Liver (tissue), 8 donors: ENCODE measurements at regions not wholly inside any gene's neighbourhood (a gene's known extent, or its start where the extent isn't known, plus 50 kb on each side); places are given as distances from the start of the nearest gene placed in this dataset.

Experiments
- DNase-seq: peaks from one replicate; pipeline ENCODE4 v3.0.0-alpha.2; 2017; ENCODE audit warnings: low spot score
- H3K27ac ChIP-seq, 2 donors: one replicate each; pipeline ENCODE4 v1.7.0; 2013; ENCODE audit warnings: inconsistent platforms in 2 of 2, low read length in 2 of 2, control low read depth in 1 of 2, low read depth in 1 of 2, mild to moderate bottlenecking in 1 of 2
- H3K27me3 ChIP-seq, 4 donors: one replicate each; pipeline versions ENCODE4 v1.6.1 to v1.7.0; 2013; ENCODE audit warnings: low read length in 3 of 4, inconsistent platforms in 1 of 4, mild to moderate bottlenecking in 1 of 4, moderate library complexity in 1 of 4; ENCODE audit not compliant: control insufficient read depth in 4 of 4, insufficient read depth in 4 of 4
- H3K36me3 ChIP-seq, 4 donors: one replicate each; pipeline versions ENCODE4 v1.6.1 to v1.7.0; 2013; ENCODE audit warnings: low read length in 3 of 4, mild to moderate bottlenecking in 3 of 4, low read depth in 1 of 4, moderate library complexity in 1 of 4; ENCODE audit not compliant: control insufficient read depth in 4 of 4, insufficient read depth in 3 of 4
- H3K4me1 ChIP-seq, 4 donors: one replicate each; pipeline versions ENCODE4 v1.6.1 to v1.7.0; 2013; ENCODE audit warnings: low read length in 3 of 4, mild to moderate bottlenecking in 3 of 4, moderate library complexity in 1 of 4; ENCODE audit not compliant: control insufficient read depth in 4 of 4, insufficient read depth in 4 of 4
- H3K4me3 ChIP-seq, 3 donors: one replicate each; pipeline versions ENCODE4 v1.6.1 to v1.7.0; 2013; ENCODE audit warnings: low read length in 3 of 3, control low read depth in 1 of 3, low read depth in 1 of 3, mild to moderate bottlenecking in 1 of 3
- H3K9ac ChIP-seq, 2 donors: one replicate each; pipeline ENCODE4 v1.7.0; 2013; ENCODE audit warnings: low read length in 2 of 2, mild to moderate bottlenecking in 2 of 2, moderate library complexity in 2 of 2, control low read depth in 1 of 2, low read depth in 1 of 2
- H3K9me3 ChIP-seq, 4 donors: one replicate each; pipeline versions ENCODE4 v1.6.1 to v1.7.0; 2013; ENCODE audit warnings: low read length in 3 of 4; ENCODE audit not compliant: control insufficient read depth in 4 of 4
- EGR1 ChIP-seq, 2 donors: IDR thresholded peaks; 2 replicates each; pipeline ENCODE4 v1.6.1; 2016 to 2018; ENCODE audit warnings: antibody characterized with exemption in 2 of 2, low read depth in 2 of 2
- FOXA1 ChIP-seq: IDR thresholded peaks from 2 replicates; pipeline ENCODE4 v1.6.1; 2016; ENCODE audit warnings: antibody characterized with exemption
- FOXA2 ChIP-seq: IDR thresholded peaks from 2 replicates; pipeline ENCODE4 v1.6.1; 2016; ENCODE audit warnings: antibody characterized with exemption
- GABPA ChIP-seq, 2 donors: IDR thresholded peaks in 1 of 2; conservative IDR thresholded peaks in 1 of 2; 2 replicates each; pipeline ENCODE4 v1.6.1; 2016; ENCODE audit warnings: antibody characterized with exemption in 2 of 2, mild to moderate bottlenecking in 1 of 2, moderate library complexity in 1 of 2
- HNF4A ChIP-seq, 2 donors: conservative IDR thresholded peaks; 2 replicates each; pipeline ENCODE4 v1.6.1; 2016; ENCODE audit warnings: antibody characterized with exemption in 2 of 2, mild to moderate bottlenecking in 2 of 2
- HNF4G ChIP-seq: IDR thresholded peaks from 2 replicates; pipeline ENCODE4 v1.6.1; 2016; ENCODE audit warnings: antibody characterized with exemption
- JUND ChIP-seq, 2 donors: IDR thresholded peaks; 2 replicates each; pipeline ENCODE4 v1.6.1; 2016; ENCODE audit warnings: antibody characterized with exemption in 2 of 2
- NR2F2 ChIP-seq: IDR thresholded peaks from 2 replicates; pipeline ENCODE4 v1.6.1; 2016; ENCODE audit warnings: antibody characterized with exemption
- RAD21 ChIP-seq, 2 donors: IDR thresholded peaks; 2 replicates each; pipeline ENCODE4 v1.6.1; 2016; ENCODE audit warnings: antibody characterized with exemption in 2 of 2, mild to moderate bottlenecking in 2 of 2
- RXRA ChIP-seq, 2 donors: IDR thresholded peaks; 2 replicates each; pipeline ENCODE4 v1.6.1; 2017 to 2018; ENCODE audit warnings: antibody characterized with exemption in 2 of 2, mild to moderate bottlenecking in 1 of 2
- TAF1 ChIP-seq: conservative IDR thresholded peaks from 2 replicates; pipeline ENCODE4 v1.6.1; 2016; ENCODE audit warnings: antibody characterized with exemption, mild to moderate bottlenecking
- YY1 ChIP-seq: IDR thresholded peaks from 2 replicates; pipeline ENCODE4 v1.6.1; 2016; ENCODE audit warnings: antibody characterized with exemption, mild to moderate bottlenecking
- WGBS: extraction: QIAGEN DNeasy Blood & Tissue Kit; methylation state at CpG from one replicate; pipeline ENCODE4 v1.1.7; 2013; 5-methylcytosine and 5-hydroxymethylcytosine counted together
- TF ChIP-seq, protein P1 (sequence below): fragments of 150-350 bp; IDR thresholded peaks from 2 replicates; pipeline ENCODE4 v1.5.1; 2017; ENCODE audit warnings: improper control_type of control experiment, low read depth, low read length; ENCODE audit not compliant: missing input control
- TF ChIP-seq, protein P2 (sequence below): IDR thresholded peaks from 2 replicates; pipeline ENCODE4 v1.6.1; 2016; ENCODE audit warnings: antibody characterized with exemption
- TF ChIP-seq, protein P3 (sequence below): IDR thresholded peaks from 2 replicates; pipeline ENCODE4 v1.6.1; 2016; ENCODE audit warnings: antibody characterized with exemption
- donor health status: healthy.
- donor health status: healthy.
- donor health status: healthy.
- donor health status: healthy.
- donor health status: healthy.

DNA sequence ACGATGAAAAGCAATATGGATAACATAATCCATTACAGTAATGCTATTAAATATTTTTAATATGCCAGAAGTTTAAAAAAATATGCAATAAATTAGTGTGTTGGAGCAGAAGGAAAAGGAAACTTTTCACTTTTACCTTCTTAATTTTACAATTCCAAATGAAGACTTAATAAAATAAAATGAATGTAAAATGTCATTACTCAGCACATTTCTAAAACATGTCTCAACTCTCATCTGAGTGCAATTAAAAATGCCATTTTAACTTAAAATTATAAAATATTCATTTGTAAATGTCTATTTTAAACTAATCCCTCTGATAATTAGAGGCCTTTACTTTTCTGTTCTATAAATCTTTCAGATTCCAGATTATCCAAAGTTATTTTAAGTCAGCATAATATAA lies 733.4 kb downstream of the DNAH5 start:
- H3K36me3 ChIP-seq: no peaks in the 10 kb centered on the region
- no peak for DNase-seq
- WGBS: 96% methylated on average over 1 of the region's 1 CpG
- H3K9ac ChIP-seq: no peak overlapping the region
- no peaks in the 10 kb centered on the region for H3K4me1 ChIP-seq
- H3K4me3 ChIP-seq: no peak overlapping the region
- TF ChIP-seq RAD21 (IDR thresholded peaks at IDR 0.05) (no peak), YY1 (no peak), EGR1 (IDR thresholded peaks at IDR 0.05; ENCODE audit: low read depth in 2 of 2) (no peak), HNF4G (no peak), HNF4A (conservative IDR thresholded peaks at IDR 0.05) (no peak), FOXA2 (no peak), RXRA (IDR thresholded peaks at IDR 0.05) (no peak), GABPA (IDR thresholded peaks at IDR 0.05 in 1 of 2, conservative IDR thresholded peaks at IDR 0.05 in 1 of 2) (no peak)
- TF ChIP-seq, protein P1, sequence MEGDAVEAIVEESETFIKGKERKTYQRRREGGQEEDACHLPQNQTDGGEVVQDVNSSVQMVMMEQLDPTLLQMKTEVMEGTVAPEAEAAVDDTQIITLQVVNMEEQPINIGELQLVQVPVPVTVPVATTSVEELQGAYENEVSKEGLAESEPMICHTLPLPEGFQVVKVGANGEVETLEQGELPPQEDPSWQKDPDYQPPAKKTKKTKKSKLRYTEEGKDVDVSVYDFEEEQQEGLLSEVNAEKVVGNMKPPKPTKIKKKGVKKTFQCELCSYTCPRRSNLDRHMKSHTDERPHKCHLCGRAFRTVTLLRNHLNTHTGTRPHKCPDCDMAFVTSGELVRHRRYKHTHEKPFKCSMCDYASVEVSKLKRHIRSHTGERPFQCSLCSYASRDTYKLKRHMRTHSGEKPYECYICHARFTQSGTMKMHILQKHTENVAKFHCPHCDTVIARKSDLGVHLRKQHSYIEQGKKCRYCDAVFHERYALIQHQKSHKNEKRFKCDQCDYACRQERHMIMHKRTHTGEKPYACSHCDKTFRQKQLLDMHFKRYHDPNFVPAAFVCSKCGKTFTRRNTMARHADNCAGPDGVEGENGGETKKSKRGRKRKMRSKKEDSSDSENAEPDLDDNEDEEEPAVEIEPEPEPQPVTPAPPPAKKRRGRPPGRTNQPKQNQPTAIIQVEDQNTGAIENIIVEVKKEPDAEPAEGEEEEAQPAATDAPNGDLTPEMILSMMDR: no peak
- no peaks in the 10 kb centered on the region for H3K9me3 ChIP-seq
- no peak overlapping the region for H3K27ac ChIP-seq
- H3K27me3 ChIP-seq: no peaks in the 10 kb centered on the region

DNA sequence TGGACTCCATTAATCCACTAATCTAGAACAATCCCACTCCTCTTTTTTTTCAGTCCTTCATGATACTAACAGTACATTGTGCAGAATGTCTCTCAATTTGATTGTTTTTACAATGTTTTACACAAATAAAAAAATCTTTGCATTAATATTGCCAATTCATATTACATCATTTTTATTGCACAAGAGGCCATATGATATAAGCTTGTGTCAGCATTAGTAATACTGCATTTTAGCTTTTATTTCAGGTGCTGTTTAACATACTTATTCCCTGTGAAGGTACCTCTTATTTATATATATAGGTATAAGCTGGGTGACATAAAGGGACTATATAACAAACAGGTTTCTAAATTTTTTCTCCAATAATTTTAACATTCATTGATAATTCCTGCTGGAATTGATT lies 737.4 kb downstream of the DNAH5 start:
- Histone ChIP-seq H3K4me3 (no peak overlapping the region), H3K4me1 (no peaks in the 10 kb centered on the region), H3K27ac (no peak overlapping the region), H3K36me3 (no peaks in the 10 kb centered on the region), H3K9me3 (no peaks in the 10 kb centered on the region), H3K9ac (no peak overlapping the region), H3K27me3 (no peaks in the 10 kb centered on the region)
- DNase-seq: no peak
- TF ChIP-seq, protein P2, sequence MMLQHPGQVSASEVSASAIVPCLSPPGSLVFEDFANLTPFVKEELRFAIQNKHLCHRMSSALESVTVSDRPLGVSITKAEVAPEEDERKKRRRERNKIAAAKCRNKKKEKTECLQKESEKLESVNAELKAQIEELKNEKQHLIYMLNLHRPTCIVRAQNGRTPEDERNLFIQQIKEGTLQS: no peak
- TF ChIP-seq FOXA1: no peak
- TF ChIP-seq EGR1 (IDR thresholded peaks at IDR 0.05; ENCODE audit: low read depth in 2 of 2): no peak
- TF ChIP-seq RXRA (IDR thresholded peaks at IDR 0.05): no peak
- TF ChIP-seq HNF4G: no peak
- no peak for TF ChIP-seq TAF1
- TF ChIP-seq, protein P1: no peak
- TF ChIP-seq RAD21 (IDR thresholded peaks at IDR 0.05): no peak
- TF ChIP-seq JUND (IDR thresholded peaks at IDR 0.05): no peak
- no peak for TF ChIP-seq FOXA2
- TF ChIP-seq NR2F2: no peak
- no peak for TF ChIP-seq YY1
- TF ChIP-seq HNF4A (conservative IDR thresholded peaks at IDR 0.05): no peak
- TF ChIP-seq, protein P3, sequence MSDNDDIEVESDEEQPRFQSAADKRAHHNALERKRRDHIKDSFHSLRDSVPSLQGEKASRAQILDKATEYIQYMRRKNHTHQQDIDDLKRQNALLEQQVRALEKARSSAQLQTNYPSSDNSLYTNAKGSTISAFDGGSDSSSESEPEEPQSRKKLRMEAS: no peak
- no peak for TF ChIP-seq GABPA (IDR thresholded peaks at IDR 0.05 in 1 of 2, conservative IDR thresholded peaks at IDR 0.05 in 1 of 2)
